Left ventricle myocardium inferior (tissue), 1 donor: ENCODE measurements at regions not wholly inside any gene's neighbourhood (a gene's known extent, or its start where the extent isn't known, plus 50 kb on each side); places are given as distances from the start of the nearest gene placed in this dataset.
A peak's percentile ranks its signal among the peaks of the same experiment; 100 is the strongest.

ENCODE experiments used
- DNase-seq: peaks from one replicate; pipeline ENCODE4 v3.0.0-alpha.2; 2020
- H3K27ac ChIP-seq: fragments of 200-600 bp; replicated peaks from 2 replicates; pipeline ENCODE4 v1.8.0; 2021
- H3K27me3 ChIP-seq: fragments of 200-600 bp; 2 replicates; pipeline ENCODE4 v1.8.0; 2021; ENCODE audit warnings: low read depth
- H3K36me3 ChIP-seq: fragments of 200-600 bp; 2 replicates; pipeline ENCODE4 v1.8.0; 2021
- H3K4me1 ChIP-seq: fragments of 200-600 bp; 2 replicates; pipeline ENCODE4 v1.8.0; 2021
- H3K4me3 ChIP-seq: fragments of 200-600 bp; 2 replicates; pipeline ENCODE4 v1.8.0; 2021; ENCODE audit warnings: mild to moderate bottlenecking, moderate library complexity
- H3K9me3 ChIP-seq: fragments of 200-600 bp; replicated peaks from 2 replicates; pipeline ENCODE4 v1.8.0; 2021
- CTCF ChIP-seq: fragments of 200-600 bp; IDR thresholded peaks from 2 replicates; pipeline ENCODE4 v1.8.0; 2021; ENCODE audit warnings: antibody characterized with exemption, mild to moderate bottlenecking, borderline replicate concordance
- intact Hi-C: fragments of 100-400 bp; cut with micrococcal nuclease; formaldehyde crosslinking; loops from one replicate; pipeline ENCODE4 v1.11.0; 2022
- donor health status: DM: no; HTN: yes; CAD: no; lungs with severe emphysema.

GRCh38 chr16:31709181-31709580 lies 164.4 kb upstream of the ZNF267 start:
- intact Hi-C loops: no loop called here
- no peak for DNase-seq

GRCh38 chr16:31710134-31710533 lies 163.5 kb upstream of the ZNF267 start:
- intact Hi-C loops: no loop called here
- Histone ChIP-seq H3K36me3 (peaks cover 28% of the 10 kb centered on the region), H3K4me3 (no peak overlapping the region), H3K4me1 (peaks cover 24% of the 10 kb centered on the region), H3K27me3 (no peaks in the 10 kb centered on the region), H3K27ac (no peak overlapping the region), H3K9me3 (no peaks in the 10 kb centered on the region)
- TF ChIP-seq CTCF: no peak
- no peak for DNase-seq

More at GRCh38 chr16:31709181-31709580, 164.4 kb upstream of the ZNF267 start:
- Histone ChIP-seq H3K27ac (no peak overlapping the region), H3K9me3 (no peaks in the 10 kb centered on the region), H3K4me3 (no peak overlapping the region), H3K27me3 (no peaks in the 10 kb centered on the region), H3K4me1 (peaks cover 14% of the 10 kb centered on the region), H3K36me3 (peaks cover 38% of the 10 kb centered on the region)
- no peak for TF ChIP-seq CTCF

DNA sequence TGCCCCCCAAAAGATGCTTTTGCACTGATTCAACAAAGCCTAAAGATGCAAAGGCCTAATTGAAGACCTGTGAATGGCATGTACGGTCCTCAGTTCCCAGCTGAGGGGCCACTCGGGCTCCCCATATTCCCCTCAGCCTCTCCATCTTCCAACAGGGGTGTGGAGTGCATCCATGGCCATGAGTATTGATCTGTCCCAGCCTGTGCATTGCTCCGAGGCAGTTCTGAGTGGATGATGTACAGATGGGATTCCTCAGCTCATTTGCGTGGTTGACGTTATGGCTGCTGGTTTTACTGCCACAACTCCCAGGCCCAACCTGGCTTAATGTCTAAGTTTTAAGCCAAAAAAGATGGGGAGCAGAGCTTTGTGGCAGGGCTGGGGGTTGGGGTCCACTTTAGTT lies 162.7 kb upstream of the ZNF267 start:
- no peaks in the 10 kb centered on the region for H3K9me3 ChIP-seq
- no peak overlapping the region for H3K27ac ChIP-seq
- intact Hi-C loops: no loop called here
- TF ChIP-seq CTCF: no peak
- peaks cover 24% of the 10 kb centered on the region for H3K36me3 ChIP-seq
- H3K4me1 ChIP-seq: peaks cover 31% of the 10 kb centered on the region
- no peaks in the 10 kb centered on the region for H3K27me3 ChIP-seq
- H3K4me3 ChIP-seq: no peak overlapping the region
- DNase-seq: no peak

GRCh38 chr16:31711344-31711845 lies 162.2 kb upstream of the ZNF267 start:
- intact Hi-C loops: no loop called here
- H3K4me1 ChIP-seq: peaks cover 35% of the 10 kb centered on the region
- H3K27ac ChIP-seq: no peak overlapping the region
- no peak for DNase-seq
- H3K27me3 ChIP-seq: no peaks in the 10 kb centered on the region
- H3K36me3 ChIP-seq: peaks cover 24% of the 10 kb centered on the region
- TF ChIP-seq CTCF: no peak
- no peak overlapping the region for H3K4me3 ChIP-seq
- no peaks in the 10 kb centered on the region for H3K9me3 ChIP-seq

DNA sequence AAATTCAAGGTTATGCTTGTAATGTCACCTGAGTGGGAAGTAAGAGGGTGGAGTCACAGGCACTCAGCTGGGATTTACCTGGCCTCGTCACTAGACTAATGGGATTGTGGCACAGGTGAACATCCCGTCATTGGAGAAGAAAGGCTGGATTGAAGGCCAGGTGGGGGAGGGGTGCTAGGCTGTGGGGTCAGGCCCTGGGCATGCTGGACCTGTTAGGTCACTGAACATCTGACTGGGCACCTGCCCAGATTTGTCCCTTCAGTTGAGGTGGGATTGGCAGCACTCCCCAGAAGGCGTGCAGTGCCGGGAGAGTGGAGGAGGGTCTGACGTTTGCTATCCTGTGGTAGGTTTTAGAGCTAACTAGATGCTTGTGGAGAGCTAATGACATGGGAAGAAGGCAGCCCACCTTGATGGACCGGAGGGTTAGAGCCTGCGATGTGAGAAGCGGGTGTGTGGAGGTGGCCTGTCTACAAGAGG lies 161.5 kb upstream of the ZNF267 start:
- Histone ChIP-seq H3K4me1 (peaks cover 35% of the 10 kb centered on the region), H3K9me3 (no peaks in the 10 kb centered on the region), H3K27me3 (no peaks in the 10 kb centered on the region), H3K27ac (no peak overlapping the region), H3K4me3 (peak overlapping the region; percentile 91), H3K36me3 (peaks cover 19% of the 10 kb centered on the region)
- DNase-seq: no peak
- intact Hi-C loops: no loop called here
- no peak for TF ChIP-seq CTCF
